A549 (cell line): ENCODE measurements at regions not wholly inside any gene's neighbourhood (a gene's known extent, or its start where the extent isn't known, plus 50 kb on each side); places are given as distances from the start of the nearest gene placed in this dataset.

ENCODE experiments used
- ATAC-seq, 2 experiments: fragments of 200-7000 bp in 1 of 2; fragments of >200 bp in 1 of 2; cut with Nextera tagmentation in 1 of 2; cut with Tn5 transposase in 1 of 2; 3 replicates each; pipeline versions ENCODE4 v1.8.0 to v1.9.1; 2018 to 2020; ENCODE audit warnings: mild to moderate bottlenecking in 1 of 2, moderate library complexity in 1 of 2
- CTCF ChIA-PET: fragments of 300-600 bp; sonication (Branson Sonifier 250); formaldehyde crosslinking; extraction: SDS; loops from one replicate; lab custom pipeline; 2021; ENCODE audit warnings: antibody characterized with exemption, inconsistent platforms; lab: Yijun Ruan, JAX
- POLR2A ChIA-PET: fragments of 350-600 bp; formaldehyde crosslinking; extraction: SDS; loops from one replicate; lab custom pipeline; 2021; ENCODE audit warnings: antibody characterized with exemption, inconsistent platforms; lab: Yijun Ruan, JAX
- DNase-seq, 2 experiments: peaks; one replicate each; pipeline versions ENCODE4 v3.0.0 to v3.0.0-alpha.2; 2011 to 2016; ENCODE audit warnings: low read depth in 1 of 2, low spot score in 1 of 2
- FAIRE-seq: peaks from 2 replicates; lab custom pipeline; 2011; peaks lifted over from hg19 to GRCh38; lab: Jason Lieb, UNC
- H3K27ac ChIP-seq, 2 experiments: fragments of >200 bp; sonication (Bioruptor Twin); formaldehyde crosslinking; 3 replicates each; pipeline ENCODE4 v1.5.1; 2016 to 2017
- H3K4me1 ChIP-seq: fragments of >200 bp; sonication (Bioruptor Twin); formaldehyde crosslinking; 3 replicates; pipeline ENCODE4 v1.6.1; 2016
- H3K4me2 ChIP-seq: fragments of >200 bp; sonication (Bioruptor Twin); formaldehyde crosslinking; 3 replicates; pipeline ENCODE4 v1.6.1; 2016
- H3K4me3 ChIP-seq: fragments of >200 bp; sonication (Bioruptor Twin); formaldehyde crosslinking; 3 replicates; pipeline ENCODE4 v1.5.1; 2016
- H3K9me3 ChIP-seq: fragments of >200 bp; sonication (Bioruptor Twin); formaldehyde crosslinking; 3 replicates; pipeline ENCODE4 v1.6.1; 2016
- BCL3 ChIP-seq: fragments of >200 bp; sonication (Bioruptor Twin); formaldehyde crosslinking; IDR thresholded peaks from 3 replicates; pipeline ENCODE4 v1.6.1; 2016
- CBX2 ChIP-seq: fragments of 200-600 bp; sonication (generic); IDR thresholded peaks from 2 replicates; pipeline ENCODE4 v1.6.1; 2016; ENCODE audit warnings: low read depth, mild to moderate bottlenecking, borderline replicate concordance
- CEBPB ChIP-seq, 2 experiments: fragments of >200 bp in 1 of 2; sonication (Bioruptor Twin) in 1 of 2; formaldehyde crosslinking in 1 of 2; IDR thresholded peaks; 2 replicates each; pipeline ENCODE4 v1.6.1; 2012 to 2016
- E2F6 ChIP-seq: IDR thresholded peaks from 2 replicates; pipeline ENCODE4 v1.6.1; 2012; ENCODE audit warnings: low read depth, borderline replicate concordance
- EHF ChIP-seq: fragments of 250-450 bp; sonication (Bioruptor Pico); IDR thresholded peaks from 2 replicates; pipeline ENCODE4 v1.5.0; 2020; ENCODE audit warnings: mild to moderate bottlenecking
- EHMT2 ChIP-seq: fragments of 200-600 bp; sonication (generic); IDR thresholded peaks from 2 replicates; pipeline ENCODE4 v1.6.1; 2016; ENCODE audit warnings: antibody characterized with exemption, low read depth, mild to moderate bottlenecking, moderate library complexity
- ELK1 ChIP-seq: fragments of 150-350 bp; IDR thresholded peaks from 2 replicates; pipeline ENCODE4 v1.6.1; 2014; ENCODE audit warnings: low read depth, mild to moderate bottlenecking, low read length
- EP300 ChIP-seq, 2 experiments: fragments of >200 bp; sonication (Bioruptor Twin); formaldehyde crosslinking; IDR thresholded peaks; 2 replicates in 1 of 2; 3 replicates in 1 of 2; pipeline ENCODE4 v1.6.1; 2016 to 2017
- GATA3 ChIP-seq: IDR thresholded peaks from 2 replicates; pipeline ENCODE4 v1.6.1; 2012; ENCODE audit warnings: borderline replicate concordance
- HEYL ChIP-seq: fragments of 250-450 bp; sonication (Bioruptor Pico); IDR thresholded peaks from 2 replicates; pipeline ENCODE4 v1.8.0; 2021; ENCODE audit warnings: mild to moderate bottlenecking, moderate library complexity
- HOXA7 ChIP-seq: fragments of 250-450 bp; sonication (Bioruptor Pico); IDR thresholded peaks from 2 replicates; pipeline ENCODE4 v1.5.0; 2020; ENCODE audit warnings: mild to moderate bottlenecking, moderate library complexity
- KDM5A ChIP-seq: fragments of 200-600 bp; sonication (generic); IDR thresholded peaks from 2 replicates; pipeline ENCODE4 v1.6.1; 2016; ENCODE audit warnings: antibody characterized with exemption, mild to moderate bottlenecking
- MAX ChIP-seq: IDR thresholded peaks from 2 replicates; pipeline ENCODE4 v1.6.1; 2012
- MYC ChIP-seq: IDR thresholded peaks from 2 replicates; pipeline ENCODE4 v1.6.1; 2012; ENCODE audit warnings: mild to moderate bottlenecking, inconsistent platforms, low read length, improper control_type of control experiment, borderline replicate concordance
- NFE2L2 ChIP-seq: fragments of 150-350 bp; conservative IDR thresholded peaks from 2 replicates; pipeline ENCODE4 v1.6.1; 2014; ENCODE audit warnings: low read length
- POLR2A ChIP-seq: IDR thresholded peaks from 2 replicates; pipeline ENCODE4 v1.6.1; 2012; ENCODE audit warnings: mild to moderate bottlenecking, low read length
- RARB ChIP-seq: fragments of 250-450 bp; sonication (Bioruptor Pico); IDR thresholded peaks from 2 replicates; pipeline ENCODE4 v1.8.0; 2021; ENCODE audit warnings: mild to moderate bottlenecking, moderate library complexity
- RFX5 ChIP-seq: fragments of 450-650 bp; IDR thresholded peaks from 2 replicates; pipeline ENCODE4 v1.7.1; 2014; ENCODE audit warnings: antibody characterized with exemption, mild to moderate bottlenecking, moderate library complexity
- TP53 ChIP-seq: fragments of 250-450 bp; sonication (Bioruptor Pico); IDR thresholded peaks from 2 replicates; pipeline ENCODE4 v1.5.0; 2021; ENCODE audit warnings: mild to moderate bottlenecking, moderate library complexity
- ZNF302 ChIP-seq: fragments of 250-450 bp; sonication (Bioruptor Pico); IDR thresholded peaks from 2 replicates; pipeline ENCODE4 v1.9.0; 2021; ENCODE audit warnings: inconsistent platforms, mild to moderate bottlenecking, moderate library complexity
- ZSCAN20 ChIP-seq: fragments of 250-450 bp; sonication (Bioruptor Pico); IDR thresholded peaks from 2 replicates; pipeline ENCODE4 v1.8.0; 2022; ENCODE audit warnings: mild to moderate bottlenecking, moderate library complexity
- WGBS: methylation state at CpG from one replicate; pipeline ENCODE4 v1.1.6; 2017; ENCODE audit errors: missing lambda C conversion rate; 5-methylcytosine and 5-hydroxymethylcytosine counted together
- TF ChIP-seq, protein P1 (sequence below): fragments of 250-450 bp; sonication (Bioruptor Pico); IDR thresholded peaks from 2 replicates; pipeline ENCODE4 v1.5.0; 2021; ENCODE audit warnings: mild to moderate bottlenecking, moderate library complexity, borderline replicate concordance

DNA sequence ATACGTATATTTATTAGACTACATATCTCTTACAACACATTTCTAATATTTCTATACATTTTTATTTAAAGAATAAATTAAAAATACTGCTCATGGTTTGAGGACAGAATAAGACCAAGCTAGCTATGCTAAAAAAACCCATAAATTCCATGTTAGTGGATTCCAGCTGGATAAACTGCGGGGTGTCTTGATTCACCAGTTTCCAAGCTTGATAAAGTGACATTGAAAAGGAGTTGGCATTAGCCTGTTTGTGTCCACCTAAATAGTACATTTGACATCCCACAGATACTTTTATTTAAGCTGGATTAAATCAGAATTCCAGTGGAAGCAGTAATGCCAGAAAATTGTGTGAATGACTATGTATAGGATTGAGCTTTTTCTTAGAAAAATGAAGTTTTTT, 80.1 kb downstream of the GABRA6 start:
- TF ChIP-seq EHF = no peak
- no peak for TF ChIP-seq CEBPB (IDR thresholded peaks at IDR 0.05)
- TF ChIP-seq HOXA7 (CRISPR knock-in tag) = no peak
- no peak for TF ChIP-seq ZSCAN20 (CRISPR knock-in tag)
- TF ChIP-seq ZNF302 (CRISPR knock-in tag) = no peak
- TF ChIP-seq EHMT2 = no peak
- no peak for TF ChIP-seq MYC
- WGBS = 1% methylated on average over 2 of the region's 2 CpGs
- H3K4me1 ChIP-seq = no peaks in the 10 kb centered on the region
- DNase-seq (no peak), ATAC-seq (no peak), FAIRE-seq (no peak)
- H3K4me2 ChIP-seq = no peak overlapping the region
- no peaks in the 10 kb centered on the region for H3K9me3 ChIP-seq
- ChIA-PET POLR2A (no interaction called here), CTCF (interaction anchor here (0.6 kb wide), 1 partner anchor 599 kb away, joined by 4 read pairs; no protein-coding TSS in a partner anchor)
- H3K4me3 ChIP-seq = no peak overlapping the region
- no peak overlapping the region for H3K27ac ChIP-seq

DNA sequence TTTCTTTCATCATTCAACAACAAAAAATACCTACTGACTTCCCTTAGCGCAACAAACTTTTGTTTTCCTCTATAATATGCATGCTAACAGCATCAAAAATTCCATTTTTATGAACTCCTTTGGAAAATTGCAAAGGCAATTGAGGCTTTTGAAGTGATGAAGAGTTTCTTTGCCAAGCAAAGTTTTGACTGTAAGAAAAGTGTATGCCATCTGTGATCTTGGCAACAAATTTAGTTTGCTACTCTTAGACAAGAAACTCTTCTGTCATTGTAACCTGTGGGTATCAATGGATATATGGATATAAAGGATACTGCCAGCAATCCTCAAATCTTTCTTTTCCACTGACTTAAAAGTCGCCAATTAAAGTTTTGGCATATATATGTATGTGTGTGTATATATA, 72.0 kb upstream of the GABRA1 start:
- no peak overlapping the region for H3K4me3 ChIP-seq
- H3K9me3 ChIP-seq = no peaks in the 10 kb centered on the region
- ATAC-seq (no peak), FAIRE-seq (no peak), DNase-seq (no peak)
- no peak overlapping the region for H3K27ac ChIP-seq
- CTCF ChIA-PET = no interaction called here
- no peak for TF ChIP-seq TP53 (CRISPR knock-in tag)
- TF ChIP-seq NFE2L2 = no peak
- TF ChIP-seq RFX5 = no peak
- no peak for TF ChIP-seq HEYL (CRISPR knock-in tag)
- no peak for TF ChIP-seq POLR2A
- no peak for TF ChIP-seq EP300 (IDR thresholded peaks at IDR 0.05)
- no peak for TF ChIP-seq GATA3
- TF ChIP-seq ZNF302 (CRISPR knock-in tag) = no peak
- no peak for TF ChIP-seq EHF
- no peak for TF ChIP-seq ELK1
- no peak for TF ChIP-seq RARB (CRISPR knock-in tag)
- TF ChIP-seq MAX = no peak
- TF ChIP-seq KDM5A = no peak
- TF ChIP-seq, protein P1, sequence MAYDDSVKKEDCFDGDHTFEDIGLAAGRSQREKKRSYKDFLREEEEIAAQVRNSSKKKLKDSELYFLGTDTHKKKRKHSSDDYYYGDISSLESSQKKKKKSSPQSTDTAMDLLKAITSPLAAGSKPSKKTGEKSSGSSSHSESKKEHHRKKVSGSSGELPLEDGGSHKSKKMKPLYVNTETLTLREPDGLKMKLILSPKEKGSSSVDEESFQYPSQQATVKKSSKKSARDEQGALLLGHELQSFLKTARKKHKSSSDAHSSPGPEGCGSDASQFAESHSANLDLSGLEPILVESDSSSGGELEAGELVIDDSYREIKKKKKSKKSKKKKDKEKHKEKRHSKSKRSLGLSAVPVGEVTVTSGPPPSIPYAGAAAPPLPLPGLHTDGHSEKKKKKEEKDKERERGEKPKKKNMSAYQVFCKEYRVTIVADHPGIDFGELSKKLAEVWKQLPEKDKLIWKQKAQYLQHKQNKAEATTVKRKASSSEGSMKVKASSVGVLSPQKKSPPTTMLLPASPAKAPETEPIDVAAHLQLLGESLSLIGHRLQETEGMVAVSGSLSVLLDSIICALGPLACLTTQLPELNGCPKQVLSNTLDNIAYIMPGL (CRISPR knock-in tag) = no peak
- no peak for TF ChIP-seq E2F6
- TF ChIP-seq CBX2 = no peak
- TF ChIP-seq BCL3 = no peak
- no peaks in the 10 kb centered on the region for H3K4me1 ChIP-seq
- POLR2A ChIA-PET = no interaction called here
- H3K4me2 ChIP-seq = no peak overlapping the region
- WGBS = 0% methylated on average over 2 of the region's 2 CpGs
